HFFc6 (cell line): ENCODE measurements at regions not wholly inside any gene's neighbourhood (a gene's known extent, or its start where the extent isn't known, plus 50 kb on each side); places are given as distances from the start of the nearest gene placed in this dataset.

Source experiments
- DNase-seq: peaks from one replicate; pipeline ENCODE4 v3.0.0-alpha.2; 2018
- H3K27ac Mint-ChIP-seq: 2 replicates; pipeline ENCODE4 v1.8.0; 2020; ENCODE audit warnings: mild to moderate bottlenecking, mixed read lengths
- H3K27me3 Mint-ChIP-seq: 2 replicates; pipeline ENCODE4 v1.8.0; 2021; ENCODE audit warnings: mild to moderate bottlenecking, moderate library complexity, mixed read lengths; ENCODE audit not compliant: insufficient read depth
- H3K36me3 Mint-ChIP-seq: 2 replicates; pipeline ENCODE4 v1.8.0; 2021; ENCODE audit warnings: low read depth, mixed read lengths
- H3K4me1 Mint-ChIP-seq: 2 replicates; pipeline ENCODE4 v1.8.0; 2020; ENCODE audit warnings: low read depth, mixed read lengths
- H3K4me3 Mint-ChIP-seq: 2 replicates; pipeline ENCODE4 v1.8.0; 2020; ENCODE audit warnings: mild to moderate bottlenecking, moderate library complexity, mixed read lengths
- H3K9me3 Mint-ChIP-seq: 2 replicates; pipeline ENCODE4 v1.8.0; 2020; ENCODE audit warnings: mild to moderate bottlenecking, mixed read lengths
- TF ChIP-seq, protein P1 (sequence below): fragments of 200-600 bp; sonication (generic); IDR thresholded peaks from 2 replicates; pipeline ENCODE4 v1.5.0; 2021; ENCODE audit warnings: antibody characterized with exemption, mild to moderate bottlenecking

GRCh38 chr3:106114848-106115247 lies 246.0 kb upstream of the CBLB start:
- Mint-ChIP-seq H3K4me3 (no peak overlapping the region), H3K36me3 (no peaks in the 10 kb centered on the region; the same call in 1 of the 2 replicates), H3K27me3 (no peaks in the 10 kb centered on the region), H3K4me1 (peaks cover 41% of the 10 kb centered on the region), H3K27ac (peak overlapping the region; percentile 76), H3K9me3 (no peaks in the 10 kb centered on the region)
- TF ChIP-seq, protein P1, sequence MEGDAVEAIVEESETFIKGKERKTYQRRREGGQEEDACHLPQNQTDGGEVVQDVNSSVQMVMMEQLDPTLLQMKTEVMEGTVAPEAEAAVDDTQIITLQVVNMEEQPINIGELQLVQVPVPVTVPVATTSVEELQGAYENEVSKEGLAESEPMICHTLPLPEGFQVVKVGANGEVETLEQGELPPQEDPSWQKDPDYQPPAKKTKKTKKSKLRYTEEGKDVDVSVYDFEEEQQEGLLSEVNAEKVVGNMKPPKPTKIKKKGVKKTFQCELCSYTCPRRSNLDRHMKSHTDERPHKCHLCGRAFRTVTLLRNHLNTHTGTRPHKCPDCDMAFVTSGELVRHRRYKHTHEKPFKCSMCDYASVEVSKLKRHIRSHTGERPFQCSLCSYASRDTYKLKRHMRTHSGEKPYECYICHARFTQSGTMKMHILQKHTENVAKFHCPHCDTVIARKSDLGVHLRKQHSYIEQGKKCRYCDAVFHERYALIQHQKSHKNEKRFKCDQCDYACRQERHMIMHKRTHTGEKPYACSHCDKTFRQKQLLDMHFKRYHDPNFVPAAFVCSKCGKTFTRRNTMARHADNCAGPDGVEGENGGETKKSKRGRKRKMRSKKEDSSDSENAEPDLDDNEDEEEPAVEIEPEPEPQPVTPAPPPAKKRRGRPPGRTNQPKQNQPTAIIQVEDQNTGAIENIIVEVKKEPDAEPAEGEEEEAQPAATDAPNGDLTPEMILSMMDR: no peak
- DNase-seq: peak; percentile 32

DNA sequence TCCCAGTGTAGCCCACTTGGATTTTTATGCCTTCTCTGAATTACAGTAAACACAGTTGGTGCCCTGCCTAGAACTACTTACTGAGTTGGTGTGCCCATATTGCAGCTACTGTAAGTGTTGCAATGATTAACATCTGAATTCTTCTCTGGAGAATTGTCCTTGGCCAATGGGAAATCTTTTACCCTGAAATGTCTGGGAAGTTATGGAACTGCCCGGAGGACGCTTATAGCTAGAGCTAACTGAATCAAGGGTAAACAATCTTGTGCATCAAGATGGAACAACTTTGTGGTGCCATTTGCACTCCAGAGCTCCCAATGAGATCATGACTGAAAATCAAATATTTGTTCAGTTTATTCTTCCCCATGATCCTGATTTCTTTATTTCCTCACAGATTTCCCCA lies 246.7 kb upstream of the CBLB start:
- peaks cover 48% of the 10 kb centered on the region for H3K4me1 Mint-ChIP-seq
- no peak for DNase-seq
- H3K9me3 Mint-ChIP-seq: no peaks in the 10 kb centered on the region
- no peaks in the 10 kb centered on the region for H3K27me3 Mint-ChIP-seq
- H3K36me3 Mint-ChIP-seq: no peaks in the 10 kb centered on the region; the same call in 1 of the 2 replicates
- H3K4me3 Mint-ChIP-seq: no peak overlapping the region
- TF ChIP-seq, protein P1: no peak
- H3K27ac Mint-ChIP-seq: peak overlapping the region; percentile 76

DNA sequence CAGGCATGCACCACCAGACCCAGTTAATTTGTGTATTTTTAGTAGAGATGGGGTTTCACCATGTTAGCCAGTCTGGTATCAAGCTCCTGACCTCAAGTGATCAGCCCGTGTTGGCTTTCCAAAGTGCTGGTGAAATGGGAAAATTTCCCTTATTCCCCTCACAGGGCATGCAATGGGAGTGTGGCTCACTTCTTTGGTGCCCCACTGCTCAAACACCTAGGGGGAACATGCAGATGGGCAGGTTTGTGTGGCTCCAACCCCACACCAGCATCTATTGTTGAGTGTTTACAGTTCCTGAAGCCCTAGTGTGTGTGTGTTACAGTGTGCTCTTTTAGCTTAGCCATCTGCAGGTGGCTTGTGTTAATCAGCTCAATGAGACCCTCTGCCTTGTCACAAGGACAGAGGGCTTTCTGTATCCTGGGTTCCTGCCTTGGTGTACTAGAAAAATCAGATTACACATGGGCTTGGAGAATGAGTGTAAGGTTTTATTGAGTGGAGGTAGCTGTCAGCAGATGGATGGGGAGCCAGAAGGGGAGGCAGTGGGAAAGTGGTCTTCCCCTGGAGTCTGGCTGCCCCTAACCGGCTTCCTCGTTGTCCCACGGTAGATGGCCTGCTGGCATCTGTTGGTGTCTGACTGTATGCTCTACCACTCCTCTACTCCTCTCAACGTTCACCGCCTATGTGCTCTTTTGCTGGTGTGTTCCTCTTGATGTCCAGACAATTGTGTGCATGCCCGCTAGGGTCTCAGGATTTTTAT lies 248.1 kb upstream of the CBLB start:
- H3K9me3 Mint-ChIP-seq: no peaks in the 10 kb centered on the region
- H3K36me3 Mint-ChIP-seq: no peaks in the 10 kb centered on the region; the same call in 1 of the 2 replicates
- DNase-seq: no peak
- no peak overlapping the region for H3K4me3 Mint-ChIP-seq
- H3K27me3 Mint-ChIP-seq: no peaks in the 10 kb centered on the region
- H3K4me1 Mint-ChIP-seq: peaks cover 52% of the 10 kb centered on the region
- no peak overlapping the region for H3K27ac Mint-ChIP-seq
- TF ChIP-seq, protein P1: no peak

DNA sequence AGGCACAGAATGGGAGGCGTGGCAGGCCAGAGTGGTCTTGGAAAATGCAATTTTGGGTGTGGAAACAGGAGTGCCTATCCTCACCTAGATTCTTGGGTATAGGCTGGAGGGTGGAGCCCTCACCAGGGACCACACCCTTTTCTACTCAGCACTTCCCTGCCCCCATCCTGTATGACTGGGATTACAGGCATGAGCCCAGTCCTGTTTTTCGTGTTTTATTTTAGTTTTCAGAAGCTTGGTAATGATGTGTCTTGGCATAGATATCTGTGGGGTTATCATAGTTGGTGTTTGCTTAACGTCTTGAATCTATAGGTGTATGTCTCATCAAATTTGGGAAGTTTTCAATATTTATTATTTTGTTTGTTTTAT lies 248.7 kb upstream of the CBLB start:
- Mint-ChIP-seq H3K27ac (no peak overlapping the region), H3K27me3 (no peaks in the 10 kb centered on the region), H3K4me3 (no peak overlapping the region), H3K4me1 (peaks cover 52% of the 10 kb centered on the region), H3K9me3 (no peaks in the 10 kb centered on the region), H3K36me3 (no peaks in the 10 kb centered on the region; the same call in 1 of the 2 replicates)
- TF ChIP-seq, protein P1: no peak
- DNase-seq: no peak

DNA sequence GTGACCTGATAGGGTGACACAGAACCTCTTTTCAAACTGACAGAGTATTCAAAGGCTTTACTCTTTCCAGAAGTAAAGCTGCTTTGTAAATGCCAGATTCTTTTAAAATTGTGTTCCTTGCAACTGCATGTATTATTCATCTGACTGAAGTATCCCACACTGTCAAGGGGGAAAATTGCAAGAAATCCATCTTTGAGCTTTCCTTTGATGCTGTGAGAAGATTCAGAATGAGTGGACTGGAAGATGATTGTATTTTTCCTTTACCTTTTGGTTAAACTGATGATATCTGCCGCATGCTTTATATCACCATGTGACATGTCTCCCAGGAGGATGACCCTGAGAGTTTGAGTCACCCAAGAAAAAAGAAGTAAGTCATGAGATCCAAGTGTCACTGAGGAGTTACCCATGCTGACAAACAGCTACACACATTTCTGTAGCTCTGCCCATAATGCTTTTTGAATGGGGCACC lies 250.8 kb upstream of the CBLB start:
- Mint-ChIP-seq H3K27me3 (no peaks in the 10 kb centered on the region), H3K4me3 (peak overlapping the region; percentile 7; the same call in 1 of the 2 replicates), H3K4me1 (peaks cover 35% of the 10 kb centered on the region), H3K9me3 (no peaks in the 10 kb centered on the region), H3K36me3 (no peaks in the 10 kb centered on the region), H3K27ac (peak overlapping the region; percentile 48)
- DNase-seq: peak; percentile 37
- TF ChIP-seq, protein P1: no peak
